Activated T-cell treated with anti-CD3 and anti-CD28 coated beads for 48 hours (primary cell): ENCODE measurements at regions not wholly inside any gene's neighbourhood (a gene's known extent, or its start where the extent isn't known, plus 50 kb on each side); places are given as distances from the start of the nearest gene placed in this dataset.
"Not testable (repeated sequence)": the region's sequence is repeated elsewhere in the genome, so short reads cannot be mapped to it uniquely, and the experiment has no call there.

Experiments
- DNase-seq: peaks from one replicate; pipeline ENCODE4 v3.0.0-alpha.2; 2020; ENCODE audit warnings: low read depth

GRCh38 chr16:52104993-52105392, 441.9 kb downstream of the TOX3 start:
- DNase-seq: not testable (repeated sequence)

- no peak for DNase-seq
These were observed 443.2 kb downstream of the TOX3 start for GRCh38 chr16:52103791-52104190.

- DNase-seq: no peak
These were observed 445.7 kb downstream of the TOX3 start for GRCh38 chr16:52101246-52101645.

GRCh38 chr16:52099382-52099781, 447.6 kb downstream of the TOX3 start:
- DNase-seq: no peak

GRCh38 chr16:52095471-52095870, 451.5 kb downstream of the TOX3 start:
- DNase-seq: no peak

GRCh38 chr16:52092126-52092525, 454.8 kb downstream of the TOX3 start:
- no peak for DNase-seq

GRCh38 chr16:52090080-52090479, 456.9 kb downstream of the TOX3 start:
- DNase-seq: no peak

GRCh38 chr16:52089476-52089875, 457.5 kb downstream of the TOX3 start:
- no peak for DNase-seq

GRCh38 chr16:52086901-52087300, 460.0 kb downstream of the TOX3 start:
- DNase-seq: no peak

GRCh38 chr16:52078716-52079655, 468.0 kb downstream of the TOX3 start:
- no peak for DNase-seq

GRCh38 chr16:52077607-52078006, 469.3 kb downstream of the TOX3 start:
- no peak for DNase-seq

GRCh38 chr16:52076801-52077201, 470.1 kb downstream of the TOX3 start:
- no peak for DNase-seq

- no peak for DNase-seq
These were observed 470.6 kb downstream of the TOX3 start for GRCh38 chr16:52076332-52076731.

- no peak for DNase-seq
These were observed 472.8 kb downstream of the TOX3 start for GRCh38 chr16:52074133-52074532.

GRCh38 chr16:52073024-52073423, 473.9 kb downstream of the TOX3 start:
- no peak for DNase-seq

GRCh38 chr16:52071101-52071500, 475.8 kb downstream of the TOX3 start:
- no peak for DNase-seq

GRCh38 chr16:52070341-52071057, 476.4 kb downstream of the TOX3 start:
- DNase-seq: no peak

- DNase-seq: no peak
These were observed 477.1 kb downstream of the TOX3 start for GRCh38 chr16:52069866-52070265.

- no peak for DNase-seq
These were observed 478.4 kb downstream of the TOX3 start for GRCh38 chr16:52068447-52069074.

- DNase-seq: no peak
These were observed 480.0 kb downstream of the TOX3 start for GRCh38 chr16:52066962-52067361.

- DNase-seq: no peak
These were observed 490.7 kb downstream of the TOX3 start for GRCh38 chr16:52056259-52056658.

GRCh38 chr16:52055381-52055780, 491.6 kb downstream of the TOX3 start:
- DNase-seq: no peak

GRCh38 chr16:52054326-52054725, 492.6 kb downstream of the TOX3 start:
- DNase-seq: no peak
